GM12878 (cell line): ENCODE measurements at regions not wholly inside any gene's neighbourhood (a gene's known extent, or its start where the extent isn't known, plus 50 kb on each side); places are given as distances from the start of the nearest gene placed in this dataset.

Experiments used
- ATAC-seq: fragments of 200-7000 bp; cut with Tn5 transposase; 3 replicates; pipeline ENCODE4 v1.9.1; 2020; ENCODE audit warnings: mild to moderate bottlenecking, moderate library complexity
- BruUV-seq: library from RNA; stranded (reverse); fragments of 400-500 nt; replicated peaks from 2 replicates; lab custom pipeline; 2021; lab: Mats Ljungman, UMichigan
- CTCF ChIA-PET: fragments of 300-600 bp; sonication (Branson Sonifier 250); formaldehyde crosslinking; extraction: SDS; loops from one replicate; lab custom pipeline; 2021; ENCODE audit warnings: inconsistent platforms; lab: Yijun Ruan, JAX
- POLR2A ChIA-PET: fragments of 350-600 bp; formaldehyde crosslinking; extraction: SDS; loops from one replicate; lab custom pipeline; 2021; ENCODE audit warnings: inconsistent platforms; lab: Charles Lee
- RAD21 ChIA-PET: fragments of 300-600 bp; sonication (Branson Sonifier 250); formaldehyde crosslinking; loops from one replicate; lab custom pipeline; 2023; ENCODE audit warnings: antibody characterized with exemption; ENCODE audit not compliant: unreplicated experiment; lab: Charles Lee
- SMC1A ChIA-PET: fragments of 300-600 bp; sonication (Branson Sonifier 250); formaldehyde crosslinking; loops from one replicate; lab custom pipeline; 2023; ENCODE audit not compliant: unreplicated experiment, uncharacterized antibody; lab: Charles Lee
- DNase-seq: peaks from one replicate; pipeline ENCODE4 v3.0.0-alpha.2; 2011; ENCODE audit warnings: low read depth, low spot score
- FAIRE-seq: peaks from 3 replicates; lab custom pipeline; 2011; peaks lifted over from hg19 to GRCh38; lab: Jason Lieb, UNC
- H2AFZ ChIP-seq: 2 replicates; pipeline ENCODE4 v1.6.0; 2011; ENCODE audit warnings: low read depth, low read length, control low read depth; ENCODE audit not compliant: control insufficient read depth
- H3K27ac ChIP-seq: 2 replicates; pipeline ENCODE4 v1.5.1; 2011; ENCODE audit warnings: control low read depth; ENCODE audit not compliant: control insufficient read depth, insufficient read depth
- H3K27me3 ChIP-seq, 2 experiments: replicated peaks in 1 of 2; 2 replicates each; pipeline versions ENCODE4 v1.6.0 to v1.6.1; 2011; ENCODE audit warnings: low read length in 1 of 2; ENCODE audit not compliant: control insufficient read depth in 2 of 2, insufficient read depth in 2 of 2
- H3K36me3 ChIP-seq, 2 experiments: 2 replicates each; pipeline ENCODE4 v1.5.1; 2011; ENCODE audit warnings: low read length in 1 of 2; ENCODE audit not compliant: control insufficient read depth in 2 of 2, insufficient read depth in 2 of 2
- H3K4me1 ChIP-seq: 2 replicates; pipeline ENCODE4 v1.6.1; 2011; ENCODE audit warnings: mild to moderate bottlenecking, low read length, moderate library complexity, mixed read lengths; ENCODE audit not compliant: control insufficient read depth, insufficient read depth
- H3K4me2 ChIP-seq: 2 replicates; pipeline ENCODE4 v1.6.0; 2011; ENCODE audit warnings: control low read depth; ENCODE audit not compliant: control insufficient read depth, insufficient read depth
- H3K4me3 ChIP-seq: fragments of 200-600 bp; sonication (generic); 2 replicates; pipeline ENCODE4 v1.5.1; 2016
- H3K79me2 ChIP-seq: 2 replicates; pipeline ENCODE4 v1.6.0; 2011; ENCODE audit warnings: low read length; ENCODE audit not compliant: control insufficient read depth, insufficient read depth
- H3K9ac ChIP-seq: 2 replicates; pipeline ENCODE4 v1.8.0; 2011; ENCODE audit warnings: low read length, control low read depth, mixed read lengths; ENCODE audit not compliant: control insufficient read depth, insufficient read depth
- H3K9me3 ChIP-seq: replicated peaks from 3 replicates; pipeline ENCODE4 v1.5.1; 2011; ENCODE audit warnings: mild to moderate bottlenecking, low read length; ENCODE audit not compliant: control insufficient read depth, insufficient read depth
- H4K20me1 ChIP-seq: 2 replicates; pipeline ENCODE4 v1.6.0; 2011; ENCODE audit not compliant: control insufficient read depth, insufficient read depth
- CBX3 ChIP-seq: fragments of 200-600 bp; sonication (generic); IDR thresholded peaks from 2 replicates; pipeline ENCODE4 v1.6.1; 2016; ENCODE audit warnings: low read depth, borderline replicate concordance
- CHD1 ChIP-seq: IDR thresholded peaks from 2 replicates; pipeline ENCODE4 v1.6.1; 2012; ENCODE audit warnings: low read depth, low read length, improper control_type of control experiment
- EZH2 ChIP-seq: IDR thresholded peaks from 2 replicates; pipeline ENCODE4 v1.6.1; 2012; ENCODE audit warnings: low read depth, mild to moderate bottlenecking, control low read depth, inconsistent platforms, low read length, borderline replicate concordance; ENCODE audit not compliant: control insufficient read depth
- MXI1 ChIP-seq: fragments of 150-350 bp; IDR thresholded peaks from 2 replicates; pipeline ENCODE4 v1.6.1; 2011; ENCODE audit warnings: low read depth, mild to moderate bottlenecking, inconsistent platforms, low read length, improper control_type of control experiment
- PAX8 ChIP-seq: fragments of 450-650 bp; IDR thresholded peaks from 2 replicates; pipeline ENCODE4 v1.6.1; 2017; ENCODE audit warnings: mild to moderate bottlenecking, moderate library complexity
- RB1 ChIP-seq: fragments of 450-650 bp; formaldehyde crosslinking; IDR thresholded peaks from 2 replicates; pipeline ENCODE4 v1.6.1; 2017; ENCODE audit warnings: mild to moderate bottlenecking, borderline replicate concordance
- RBBP5 ChIP-seq: fragments of 200-600 bp; sonication (generic); conservative IDR thresholded peaks from 2 replicates; pipeline ENCODE4 v1.6.1; 2016
- RCOR1 ChIP-seq: conservative IDR thresholded peaks from 2 replicates; pipeline ENCODE4 v1.6.1; 2012; ENCODE audit warnings: low read depth, low read length, improper control_type of control experiment
- SMAD5 ChIP-seq: IDR thresholded peaks from 2 replicates; pipeline ENCODE4 v1.6.1; 2016; ENCODE audit warnings: antibody characterized with exemption, low read depth
- ZBTB33 ChIP-seq: fragments of 450-650 bp; IDR thresholded peaks from 2 replicates; pipeline ENCODE4 v1.6.1; 2017; ENCODE audit warnings: mild to moderate bottlenecking
- ZNF274 ChIP-seq: IDR thresholded peaks from one replicate; pipeline ENCODE4 v1.8.0; 2011; ENCODE audit not compliant: insufficient read length, insufficient read depth
- WGBS: methylation state at CpG from one replicate; pipeline ENCODE4 v1.1.6; 2016; ENCODE audit warnings: low lambda C conversion rate; ENCODE audit not compliant: insufficient replicate concordance, insufficient coverage; ENCODE audit errors: missing lambda C conversion rate; 5-methylcytosine and 5-hydroxymethylcytosine counted together
- in situ Hi-C: fragments of 300-500 bp; cut with MboI; formaldehyde crosslinking; loops from 9 replicates; pipeline ENCODE4 v1.14.3; 2018; ENCODE audit warnings: mixed read lengths
- intact Hi-C: fragments of 100-400 bp; cut with micrococcal nuclease; formaldehyde crosslinking; loops from one replicate; pipeline ENCODE4 v1.14.2; 2022; ENCODE audit not compliant: unreplicated experiment

GRCh38 chr6:125377621-125378020, 75.9 kb upstream of the HDDC2 start (continued):
- TF ChIP-seq RB1 = no peak
- no peak for TF ChIP-seq SMAD5

DNA sequence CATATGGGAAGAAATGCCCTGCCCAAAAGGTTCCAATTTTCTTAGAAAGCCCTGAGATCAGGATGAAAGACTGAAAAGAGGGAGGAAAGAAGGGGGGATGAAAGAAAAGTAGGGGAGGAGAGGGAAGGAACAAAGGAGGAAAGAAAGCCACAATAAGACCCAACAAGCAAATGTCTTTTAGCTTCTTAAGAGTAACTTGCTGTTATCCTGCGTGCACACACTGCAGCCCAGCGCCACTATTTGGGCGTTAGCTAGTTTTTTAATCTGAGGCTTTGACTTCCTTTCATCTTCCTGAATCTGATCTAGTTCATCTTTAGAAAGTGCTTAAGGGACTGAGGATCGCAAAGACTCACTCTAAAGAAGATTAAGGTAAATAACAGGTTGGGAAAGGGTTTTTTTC, 77.4 kb upstream of the HDDC2 start:
- FAIRE-seq = no peak
- RAD21 ChIA-PET = no interaction called here
- Histone ChIP-seq H3K27me3 (no peaks in the 10 kb centered on the region), H3K4me3 (no peak overlapping the region), H3K36me3 (no peaks in the 10 kb centered on the region), H4K20me1 (no peaks in the 10 kb centered on the region), H2AFZ (no peak overlapping the region), H3K9ac (no peak overlapping the region), H3K79me2 (no peaks in the 10 kb centered on the region), H3K27ac (no peak overlapping the region), H3K4me2 (no peak overlapping the region), H3K4me1 (no peaks in the 10 kb centered on the region), H3K9me3 (no peaks in the 10 kb centered on the region)
- TF ChIP-seq EZH2 = no peak
- TF ChIP-seq RCOR1 = no peak
- no peak for TF ChIP-seq RBBP5
- no peak for TF ChIP-seq CBX3
- TF ChIP-seq MXI1 = no peak
- no peak for TF ChIP-seq ZNF274
- TF ChIP-seq ZBTB33 = no peak
- TF ChIP-seq PAX8 = no peak
- no peak for TF ChIP-seq CHD1
- no TSS peak for BruUV-seq
- SMC1A ChIA-PET = no interaction called here
- CTCF ChIA-PET = no interaction called here
- DNase-seq = no peak
- 0% methylated on average over 4 of the region's 4 CpGs for WGBS
- POLR2A ChIA-PET = no interaction called here
- no peak for ATAC-seq
- in situ Hi-C loops = no loop called here
- intact Hi-C loops = no loop called here
